ENCODE measurements at regions not wholly inside any gene's neighbourhood (a gene's known extent, or its start where the extent isn't known, plus 50 kb on each side); places are given as distances from the start of the nearest gene placed in this dataset.

DNA sequence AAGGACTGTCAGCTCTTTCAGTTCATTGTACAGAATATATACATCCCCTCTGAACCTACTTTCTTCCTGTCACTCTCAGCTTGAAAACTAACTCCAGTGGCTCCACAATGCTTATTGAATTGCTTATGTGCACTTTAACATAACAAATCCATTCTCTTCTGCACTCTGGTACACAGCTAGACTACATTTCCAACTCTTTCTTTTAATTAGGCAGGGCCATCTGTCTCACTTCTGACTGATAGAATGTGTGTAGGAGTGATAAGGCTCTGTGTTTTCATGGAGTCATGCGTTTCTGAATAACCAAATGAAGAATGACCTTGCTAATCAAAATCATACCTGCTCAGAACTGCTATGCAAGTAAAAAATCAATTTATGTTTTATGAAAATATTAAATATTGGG, 278.5 kb upstream of the CCDC179 start:
- TF ChIP-seq EZH2phosphoT487 (IDR thresholded peaks at IDR 0.05; ENCODE audit: borderline replicate concordance, low read length) (no peak), CTCF (IDR thresholded peaks at IDR 0.05; ENCODE audit: low read depth, low read length, poor library complexity, severe bottlenecking) (no peak)

Measured in DOHH2 (cell line).